ENCODE measurements at regions not wholly inside any gene's neighbourhood (a gene's known extent, or its start where the extent isn't known, plus 50 kb on each side); places are given as distances from the start of the nearest gene placed in this dataset.

DNA sequence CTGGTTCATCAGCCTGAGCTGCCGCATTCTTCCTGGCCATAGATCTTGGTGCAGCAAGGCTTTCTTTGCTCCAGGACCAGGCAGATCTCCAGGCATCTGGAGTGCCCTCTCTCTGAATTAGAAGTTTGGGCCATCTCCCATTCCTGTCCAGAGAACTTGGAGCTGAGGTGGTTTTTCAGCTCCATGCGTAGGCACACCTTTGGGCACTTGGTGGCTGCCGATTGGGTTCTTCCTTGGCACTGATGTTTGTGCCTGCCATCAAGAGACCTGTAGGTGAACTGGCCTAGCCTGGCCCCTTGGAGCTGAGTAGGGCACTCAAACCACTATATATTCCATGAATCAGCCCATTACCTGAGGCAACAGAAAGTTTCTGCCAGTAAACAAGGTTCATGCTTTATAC lies 206.0 kb upstream of the PCDH17 start:
- ChIA-PET POLR2A (no interaction called here), CTCF (no interaction called here)
- no peak for DNase-seq
- H3K27me3 ChIP-seq (replicated peaks in 2 of 5; ENCODE audit: control insufficient read depth in 4 of 5, insufficient read depth in 5 of 5, low read length in 4 of 5), result no peaks in the 10 kb centered on the region
- no peak overlapping the region for H3K27ac ChIP-seq (ENCODE audit: insufficient read depth in 1 of 2, low read depth in 1 of 2, low read length in 2 of 2, poor library complexity in 1 of 2, severe bottlenecking in 2 of 2)
- 94% methylated on average over 3 of the region's 3 CpGs for WGBS (ENCODE audit: insufficient coverage)
- no peaks in the 10 kb centered on the region for H3K36me3 ChIP-seq (ENCODE audit: control insufficient read depth in 4 of 4, insufficient read depth in 4 of 4, low read length in 3 of 4)
- H3K9me3 ChIP-seq (ENCODE audit: control extremely low read depth in 1 of 5, control insufficient read depth in 4 of 5, insufficient read depth in 2 of 5, low read depth in 1 of 5, low read length in 4 of 5), result no peaks in the 10 kb centered on the region
- H3K4me1 ChIP-seq (ENCODE audit: control extremely low read depth in 1 of 4, control insufficient read depth in 4 of 4, insufficient read depth in 4 of 4, low read length in 3 of 4), result no peaks in the 10 kb centered on the region
- H3K4me3 ChIP-seq (ENCODE audit: control insufficient read depth in 1 of 7, extremely low read depth in 1 of 7, insufficient read depth in 4 of 7, low read depth in 2 of 7, low read length in 6 of 7), result no peak overlapping the region

DNA sequence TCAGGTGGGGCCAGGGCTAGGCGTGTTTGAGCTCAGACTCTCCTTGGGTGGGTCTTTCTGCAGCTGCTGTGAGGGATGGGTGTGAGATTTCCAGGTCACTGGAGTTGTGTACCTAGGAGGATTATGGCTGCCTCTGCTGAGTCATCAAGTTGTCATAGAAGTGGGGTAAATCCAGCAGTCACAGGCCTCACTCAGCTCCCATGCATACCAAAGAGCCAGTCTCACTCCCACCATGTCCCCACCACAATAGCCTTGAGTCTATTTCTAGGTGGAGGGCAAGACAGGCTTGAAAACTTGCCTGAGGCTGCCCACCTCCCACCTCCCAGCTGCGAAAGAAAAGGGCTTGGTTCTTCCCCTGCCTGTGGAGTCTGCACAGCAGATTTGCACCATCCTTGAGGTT lies 194.0 kb upstream of the PCDH17 start:
- no peak for DNase-seq
- 100% methylated on average over 1 of the region's 2 CpGs for WGBS (ENCODE audit: insufficient coverage)
- no peak overlapping the region for H3K4me3 ChIP-seq (ENCODE audit: control insufficient read depth in 1 of 7, extremely low read depth in 1 of 7, insufficient read depth in 4 of 7, low read depth in 2 of 7, low read length in 6 of 7)
- H3K36me3 ChIP-seq (ENCODE audit: control insufficient read depth in 4 of 4, insufficient read depth in 4 of 4, low read length in 3 of 4), result no peaks in the 10 kb centered on the region
- CTCF ChIA-PET, result no interaction called here
- POLR2A ChIA-PET, result no interaction called here
- H3K9me3 ChIP-seq (ENCODE audit: control extremely low read depth in 1 of 5, control insufficient read depth in 4 of 5, insufficient read depth in 2 of 5, low read depth in 1 of 5, low read length in 4 of 5), result no peaks in the 10 kb centered on the region
- no peaks in the 10 kb centered on the region for H3K4me1 ChIP-seq (ENCODE audit: control extremely low read depth in 1 of 4, control insufficient read depth in 4 of 4, insufficient read depth in 4 of 4, low read length in 3 of 4)
- H3K27ac ChIP-seq (ENCODE audit: insufficient read depth in 1 of 2, low read depth in 1 of 2, low read length in 2 of 2, poor library complexity in 1 of 2, severe bottlenecking in 2 of 2), result no peak overlapping the region
- no peaks in the 10 kb centered on the region for H3K27me3 ChIP-seq (replicated peaks in 2 of 5; ENCODE audit: control insufficient read depth in 4 of 5, insufficient read depth in 5 of 5, low read length in 4 of 5)

DNA sequence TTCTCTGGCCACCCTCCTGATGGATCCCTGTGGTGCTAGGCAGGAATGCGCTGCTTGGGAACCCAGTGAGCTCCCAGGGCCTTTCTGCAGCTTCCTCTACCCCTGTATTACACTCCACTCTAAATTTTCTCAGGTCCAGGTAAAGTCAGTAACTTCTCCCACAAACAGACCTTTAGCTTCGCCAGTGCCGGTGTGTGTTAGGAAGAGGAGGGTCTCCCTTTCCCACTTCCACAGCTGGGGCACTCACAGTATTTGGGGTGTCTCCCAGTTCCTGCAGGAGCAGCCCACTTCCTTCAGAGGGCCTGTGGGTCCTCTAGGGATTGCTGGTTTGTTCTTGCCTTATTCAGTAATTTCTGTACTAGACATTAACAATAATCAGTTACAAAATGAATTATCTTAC lies 193.5 kb upstream of the PCDH17 start:
- no peaks in the 10 kb centered on the region for H3K9me3 ChIP-seq (ENCODE audit: control extremely low read depth in 1 of 5, control insufficient read depth in 4 of 5, insufficient read depth in 2 of 5, low read depth in 1 of 5, low read length in 4 of 5)
- no peaks in the 10 kb centered on the region for H3K36me3 ChIP-seq (ENCODE audit: control insufficient read depth in 4 of 4, insufficient read depth in 4 of 4, low read length in 3 of 4)
- H3K27me3 ChIP-seq (replicated peaks in 2 of 5; ENCODE audit: control insufficient read depth in 4 of 5, insufficient read depth in 5 of 5, low read length in 4 of 5), result no peaks in the 10 kb centered on the region
- H3K4me1 ChIP-seq (ENCODE audit: control extremely low read depth in 1 of 4, control insufficient read depth in 4 of 4, insufficient read depth in 4 of 4, low read length in 3 of 4), result no peaks in the 10 kb centered on the region
- no peak for DNase-seq
- CTCF ChIA-PET, result no interaction called here
- POLR2A ChIA-PET, result no interaction called here
- no peak overlapping the region for H3K4me3 ChIP-seq (ENCODE audit: control insufficient read depth in 1 of 7, extremely low read depth in 1 of 7, insufficient read depth in 4 of 7, low read depth in 2 of 7, low read length in 6 of 7)
- 89% methylated on average over 2 of the region's 3 CpGs for WGBS (ENCODE audit: insufficient coverage)
- H3K27ac ChIP-seq (ENCODE audit: insufficient read depth in 1 of 2, low read depth in 1 of 2, low read length in 2 of 2, poor library complexity in 1 of 2, severe bottlenecking in 2 of 2), result no peak overlapping the region

DNA sequence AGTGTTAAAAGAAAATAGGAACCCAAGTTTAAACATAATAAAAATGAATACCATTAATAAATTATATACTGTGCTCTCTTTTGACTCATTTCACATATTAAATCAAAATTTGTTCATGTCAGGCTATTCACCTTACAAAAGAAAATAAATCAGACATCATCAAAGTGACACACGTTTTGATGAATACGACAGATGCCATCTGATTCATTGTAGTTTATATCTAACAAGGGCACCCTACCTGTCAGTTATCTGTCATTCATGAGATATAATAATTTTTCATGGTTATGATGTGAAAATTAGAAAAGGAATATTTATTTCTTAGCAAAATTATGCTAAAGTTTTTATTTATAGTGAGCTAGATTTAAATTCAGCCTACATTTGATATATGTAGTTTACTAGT lies 188.1 kb upstream of the PCDH17 start:
- Histone ChIP-seq H3K4me1 (ENCODE audit: control extremely low read depth in 1 of 4, control insufficient read depth in 4 of 4, insufficient read depth in 4 of 4, low read length in 3 of 4) (no peaks in the 10 kb centered on the region), H3K4me3 (ENCODE audit: control insufficient read depth in 1 of 7, extremely low read depth in 1 of 7, insufficient read depth in 4 of 7, low read depth in 2 of 7, low read length in 6 of 7) (no peak overlapping the region), H3K27ac (ENCODE audit: insufficient read depth in 1 of 2, low read depth in 1 of 2, low read length in 2 of 2, poor library complexity in 1 of 2, severe bottlenecking in 2 of 2) (no peak overlapping the region), H3K27me3 (replicated peaks in 2 of 5; ENCODE audit: control insufficient read depth in 4 of 5, insufficient read depth in 5 of 5, low read length in 4 of 5) (no peaks in the 10 kb centered on the region), H3K36me3 (ENCODE audit: control insufficient read depth in 4 of 4, insufficient read depth in 4 of 4, low read length in 3 of 4) (no peaks in the 10 kb centered on the region), H3K9me3 (ENCODE audit: control extremely low read depth in 1 of 5, control insufficient read depth in 4 of 5, insufficient read depth in 2 of 5, low read depth in 1 of 5, low read length in 4 of 5) (no peaks in the 10 kb centered on the region)
- 90% methylated on average over 2 of the region's 2 CpGs for WGBS (ENCODE audit: insufficient coverage)
- ChIA-PET POLR2A (no interaction called here), CTCF (no interaction called here)
- DNase-seq, result no peak

DNA sequence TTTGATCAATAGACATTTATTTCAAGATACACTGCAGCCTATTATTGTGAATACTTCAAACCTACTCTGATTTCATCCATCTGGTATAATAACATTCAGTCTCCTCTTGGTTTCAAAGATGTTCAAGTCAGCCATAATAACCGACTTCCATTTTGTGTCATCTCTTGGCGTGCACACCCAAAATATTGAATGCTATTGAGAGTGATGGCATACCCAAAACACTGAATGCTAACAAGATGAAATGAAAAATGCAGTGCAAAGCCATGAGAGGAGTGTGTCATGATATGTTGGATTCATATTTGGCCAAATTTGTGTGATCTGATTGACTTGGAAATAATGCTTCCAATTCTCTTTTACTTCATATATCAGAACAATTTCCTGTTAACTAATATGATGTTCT lies 181.2 kb upstream of the PCDH17 start:
- no peaks in the 10 kb centered on the region for H3K4me1 ChIP-seq (ENCODE audit: control extremely low read depth in 1 of 4, control insufficient read depth in 4 of 4, insufficient read depth in 4 of 4, low read length in 3 of 4)
- H3K4me3 ChIP-seq (ENCODE audit: control insufficient read depth in 1 of 7, extremely low read depth in 1 of 7, insufficient read depth in 4 of 7, low read depth in 2 of 7, low read length in 6 of 7), result no peak overlapping the region
- no peaks in the 10 kb centered on the region for H3K36me3 ChIP-seq (ENCODE audit: control insufficient read depth in 4 of 4, insufficient read depth in 4 of 4, low read length in 3 of 4)
- H3K9me3 ChIP-seq (ENCODE audit: control extremely low read depth in 1 of 5, control insufficient read depth in 4 of 5, insufficient read depth in 2 of 5, low read depth in 1 of 5, low read length in 4 of 5), result no peaks in the 10 kb centered on the region
- no peaks in the 10 kb centered on the region for H3K27me3 ChIP-seq (replicated peaks in 2 of 5; ENCODE audit: control insufficient read depth in 4 of 5, insufficient read depth in 5 of 5, low read length in 4 of 5)
- no peak overlapping the region for H3K27ac ChIP-seq (ENCODE audit: insufficient read depth in 1 of 2, low read depth in 1 of 2, low read length in 2 of 2, poor library complexity in 1 of 2, severe bottlenecking in 2 of 2)
- no peak for DNase-seq
- ChIA-PET CTCF (no interaction called here), POLR2A (no interaction called here)
- no CpG with 5 or more reads among the region's 2 CpGs for WGBS (ENCODE audit: insufficient coverage)

DNA sequence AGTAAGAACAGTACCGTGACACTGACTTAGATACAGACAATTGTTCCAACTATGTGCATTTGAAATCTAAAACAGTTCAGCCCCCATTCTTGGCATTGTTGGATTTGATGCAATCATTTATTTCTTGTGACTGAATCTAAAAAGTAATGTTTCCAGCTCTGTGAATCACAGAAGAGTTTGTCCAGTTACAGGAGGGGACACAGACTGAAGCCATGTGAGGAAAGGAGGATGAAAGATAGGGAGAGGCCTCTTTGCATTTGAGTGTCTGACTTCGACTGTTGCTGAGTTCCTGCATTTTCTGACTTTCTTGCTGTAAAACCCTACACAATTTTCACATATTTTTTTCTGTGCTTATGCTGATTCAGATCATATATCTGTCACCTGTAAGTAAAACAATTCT lies 179.3 kb upstream of the PCDH17 start:
- no peak overlapping the region for H3K27ac ChIP-seq (ENCODE audit: insufficient read depth in 1 of 2, low read depth in 1 of 2, low read length in 2 of 2, poor library complexity in 1 of 2, severe bottlenecking in 2 of 2)
- no peaks in the 10 kb centered on the region for H3K27me3 ChIP-seq (replicated peaks in 2 of 5; ENCODE audit: control insufficient read depth in 4 of 5, insufficient read depth in 5 of 5, low read length in 4 of 5)
- H3K4me3 ChIP-seq (ENCODE audit: control insufficient read depth in 1 of 7, extremely low read depth in 1 of 7, insufficient read depth in 4 of 7, low read depth in 2 of 7, low read length in 6 of 7), result no peak overlapping the region
- DNase-seq, result no peak
- no peaks in the 10 kb centered on the region for H3K4me1 ChIP-seq (ENCODE audit: control extremely low read depth in 1 of 4, control insufficient read depth in 4 of 4, insufficient read depth in 4 of 4, low read length in 3 of 4)
- ChIA-PET POLR2A (no interaction called here), CTCF (no interaction called here)
- no peaks in the 10 kb centered on the region for H3K9me3 ChIP-seq (ENCODE audit: control extremely low read depth in 1 of 5, control insufficient read depth in 4 of 5, insufficient read depth in 2 of 5, low read depth in 1 of 5, low read length in 4 of 5)
- H3K36me3 ChIP-seq (ENCODE audit: control insufficient read depth in 4 of 4, insufficient read depth in 4 of 4, low read length in 3 of 4), result no peaks in the 10 kb centered on the region
- WGBS (ENCODE audit: insufficient coverage), result no CpG with 5 or more reads among the region's 2 CpGs

DNA sequence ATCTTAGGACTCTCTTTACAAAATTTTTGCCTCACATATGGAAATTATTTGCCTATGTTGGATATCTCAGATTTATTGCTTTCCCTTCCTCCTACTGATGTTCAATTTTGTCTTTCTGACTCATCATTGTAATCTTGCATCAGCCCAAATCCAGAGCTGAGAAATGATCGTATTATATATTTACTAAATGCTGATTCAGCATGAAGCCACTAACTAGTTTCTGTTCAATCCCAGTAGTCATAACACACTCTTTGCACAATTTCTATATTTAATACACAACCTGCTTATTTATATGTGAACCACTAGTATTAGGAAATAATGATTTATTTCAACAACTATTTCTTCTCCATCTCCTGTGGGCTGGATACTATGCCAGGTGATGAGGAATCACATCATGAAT lies 161.1 kb upstream of the PCDH17 start:
- H3K4me3 ChIP-seq (ENCODE audit: control insufficient read depth in 1 of 7, extremely low read depth in 1 of 7, insufficient read depth in 4 of 7, low read depth in 2 of 7, low read length in 6 of 7), result no peak overlapping the region
- no peak overlapping the region for H3K27ac ChIP-seq (ENCODE audit: insufficient read depth in 1 of 2, low read depth in 1 of 2, low read length in 2 of 2, poor library complexity in 1 of 2, severe bottlenecking in 2 of 2)
- ChIA-PET CTCF (no interaction called here), POLR2A (no interaction called here)
- H3K36me3 ChIP-seq (ENCODE audit: control insufficient read depth in 4 of 4, insufficient read depth in 4 of 4, low read length in 3 of 4), result no peaks in the 10 kb centered on the region
- no peaks in the 10 kb centered on the region for H3K27me3 ChIP-seq (replicated peaks in 2 of 5; ENCODE audit: control insufficient read depth in 4 of 5, insufficient read depth in 5 of 5, low read length in 4 of 5)
- no peaks in the 10 kb centered on the region for H3K4me1 ChIP-seq (ENCODE audit: control extremely low read depth in 1 of 4, control insufficient read depth in 4 of 4, insufficient read depth in 4 of 4, low read length in 3 of 4)
- no peaks in the 10 kb centered on the region for H3K9me3 ChIP-seq (ENCODE audit: control extremely low read depth in 1 of 5, control insufficient read depth in 4 of 5, insufficient read depth in 2 of 5, low read depth in 1 of 5, low read length in 4 of 5)
- DNase-seq, result no peak
- no CpG with 5 or more reads among the region's 1 CpG for WGBS (ENCODE audit: insufficient coverage)

DNA sequence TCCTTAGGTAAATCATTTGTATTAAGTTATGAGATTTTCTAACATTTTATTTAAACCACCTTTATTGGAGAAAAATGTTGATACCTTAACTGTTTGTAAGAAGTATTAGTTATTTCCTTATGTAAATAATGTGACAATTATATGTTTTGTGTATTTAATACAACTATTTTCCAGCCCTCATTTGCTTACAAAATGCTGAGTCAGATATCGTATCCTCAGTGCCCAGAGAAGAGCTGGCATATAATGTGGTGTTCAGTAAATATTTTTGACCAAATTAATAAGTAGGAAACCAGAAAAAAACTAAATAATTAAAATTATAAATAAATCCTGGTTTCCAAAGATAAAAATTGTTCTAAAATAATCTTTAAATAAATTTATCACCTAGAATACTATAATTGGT lies 140.2 kb upstream of the PCDH17 start:
- CTCF ChIA-PET, result no interaction called here
- no CpG with 5 or more reads among the region's 1 CpG for WGBS (ENCODE audit: insufficient coverage)
- no peaks in the 10 kb centered on the region for H3K27me3 ChIP-seq (replicated peaks in 2 of 5; ENCODE audit: control insufficient read depth in 4 of 5, insufficient read depth in 5 of 5, low read length in 4 of 5)
- no peaks in the 10 kb centered on the region for H3K9me3 ChIP-seq (ENCODE audit: control extremely low read depth in 1 of 5, control insufficient read depth in 4 of 5, insufficient read depth in 2 of 5, low read depth in 1 of 5, low read length in 4 of 5)
- DNase-seq, result no peak
- no peak overlapping the region for H3K27ac ChIP-seq (ENCODE audit: insufficient read depth in 1 of 2, low read depth in 1 of 2, low read length in 2 of 2, poor library complexity in 1 of 2, severe bottlenecking in 2 of 2)
- H3K36me3 ChIP-seq (ENCODE audit: control insufficient read depth in 4 of 4, insufficient read depth in 4 of 4, low read length in 3 of 4), result no peaks in the 10 kb centered on the region
- H3K4me3 ChIP-seq (ENCODE audit: control insufficient read depth in 1 of 7, extremely low read depth in 1 of 7, insufficient read depth in 4 of 7, low read depth in 2 of 7, low read length in 6 of 7), result no peak overlapping the region
- H3K4me1 ChIP-seq (ENCODE audit: control extremely low read depth in 1 of 4, control insufficient read depth in 4 of 4, insufficient read depth in 4 of 4, low read length in 3 of 4), result no peaks in the 10 kb centered on the region
- POLR2A ChIA-PET, result no interaction called here
